ENCODE measurements at regions not wholly inside any gene's neighbourhood (a gene's known extent, or its start where the extent isn't known, plus 50 kb on each side); places are given as distances from the start of the nearest gene placed in this dataset.

DNA sequence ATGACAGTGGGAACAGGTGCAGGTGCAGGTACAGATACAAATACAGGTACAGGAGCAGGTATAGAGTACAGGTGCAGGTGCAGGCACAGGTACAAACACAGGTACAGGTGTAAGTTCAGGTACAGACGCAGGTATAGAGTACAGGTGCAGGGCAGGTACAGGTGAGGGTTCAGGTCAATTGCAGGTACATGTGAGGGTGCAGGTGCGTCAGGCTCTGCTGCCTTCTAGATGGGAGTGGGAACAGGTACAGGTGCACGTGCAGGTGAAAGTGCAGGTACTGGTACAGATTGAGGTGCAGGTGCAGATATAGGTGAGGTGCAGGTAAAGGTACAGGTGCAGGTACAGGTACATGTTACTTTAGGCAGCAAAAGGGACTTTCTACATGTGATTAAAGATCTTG lies 85.7 kb downstream of the CRLF2 start:
- no peak for TF ChIP-seq CTCF (IDR thresholded peaks at IDR 0.05 in 8 of 11, conservative IDR thresholded peaks at IDR 0.05 in 3 of 11)
- no peak for TF ChIP-seq POLR2A (IDR thresholded peaks at IDR 0.05)
